ENCODE measurements at regions not wholly inside any gene's neighbourhood (a gene's known extent, or its start where the extent isn't known, plus 50 kb on each side); places are given as distances from the start of the nearest gene placed in this dataset.
"Not testable (repeated sequence)": the region's sequence is repeated elsewhere in the genome, so short reads cannot be mapped to it uniquely, and the experiment has no call there.

DNA sequence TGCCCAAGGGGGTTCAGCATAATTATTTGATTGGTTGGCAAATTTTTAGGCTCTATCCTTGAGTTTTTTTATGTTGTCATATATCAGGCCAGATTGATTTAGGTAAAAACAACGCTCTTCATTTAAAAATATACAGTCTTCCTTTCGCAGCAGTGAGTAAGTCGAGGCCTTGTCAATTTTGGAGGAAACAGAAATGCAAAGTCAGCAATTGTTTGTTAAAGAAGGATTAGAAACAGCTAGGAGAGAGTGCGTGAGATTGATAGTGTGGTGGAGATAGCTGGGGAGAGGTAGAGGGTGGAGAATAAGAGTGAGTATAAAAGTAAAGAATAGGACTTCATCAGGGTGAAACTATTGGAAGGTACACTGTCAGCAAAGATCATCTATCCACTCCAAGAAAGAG, 830.8 kb downstream of the LUZP2 start:
- DNase-seq = no peak

DNA sequence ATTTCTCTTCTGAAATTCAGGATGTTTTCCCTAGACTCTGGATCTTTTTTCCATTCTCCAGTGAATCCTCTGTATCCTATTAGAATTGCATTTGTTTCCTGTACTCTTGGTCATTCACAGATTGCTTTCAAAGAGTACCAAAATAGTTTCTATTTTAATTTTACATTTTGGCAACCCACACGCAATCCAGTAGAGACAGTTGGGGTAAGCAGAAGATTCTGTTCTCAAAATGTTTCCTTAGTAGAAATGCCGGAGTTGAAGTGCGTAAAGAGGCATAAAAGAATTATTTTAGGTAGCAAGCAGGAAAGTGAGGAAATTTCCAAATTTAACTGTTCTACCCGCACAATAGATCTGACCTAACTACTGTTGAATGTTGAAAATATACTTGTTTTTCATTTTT, 842.4 kb downstream of the LUZP2 start:
- DNase-seq = no peak

DNA sequence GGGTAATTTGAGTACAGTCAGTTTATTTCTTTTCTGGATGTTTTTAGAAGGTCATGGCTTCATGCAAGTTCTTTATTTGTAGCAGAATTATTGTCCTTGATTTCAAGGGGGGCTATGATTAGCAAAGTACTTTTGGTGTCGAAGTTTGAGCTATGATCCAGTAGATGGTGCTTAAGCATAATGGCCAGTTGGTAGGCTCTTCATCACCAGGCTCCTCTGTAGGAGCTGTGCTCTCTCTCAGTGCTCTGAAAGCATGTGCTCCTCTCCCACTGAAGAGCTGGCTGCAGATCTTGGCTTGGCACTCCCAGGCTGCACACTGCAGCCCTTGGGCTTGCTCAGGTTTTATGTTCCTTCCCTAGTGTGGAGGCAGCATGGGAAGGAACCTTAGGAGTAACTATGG, 852.7 kb downstream of the LUZP2 start:
- DNase-seq = no peak

DNA sequence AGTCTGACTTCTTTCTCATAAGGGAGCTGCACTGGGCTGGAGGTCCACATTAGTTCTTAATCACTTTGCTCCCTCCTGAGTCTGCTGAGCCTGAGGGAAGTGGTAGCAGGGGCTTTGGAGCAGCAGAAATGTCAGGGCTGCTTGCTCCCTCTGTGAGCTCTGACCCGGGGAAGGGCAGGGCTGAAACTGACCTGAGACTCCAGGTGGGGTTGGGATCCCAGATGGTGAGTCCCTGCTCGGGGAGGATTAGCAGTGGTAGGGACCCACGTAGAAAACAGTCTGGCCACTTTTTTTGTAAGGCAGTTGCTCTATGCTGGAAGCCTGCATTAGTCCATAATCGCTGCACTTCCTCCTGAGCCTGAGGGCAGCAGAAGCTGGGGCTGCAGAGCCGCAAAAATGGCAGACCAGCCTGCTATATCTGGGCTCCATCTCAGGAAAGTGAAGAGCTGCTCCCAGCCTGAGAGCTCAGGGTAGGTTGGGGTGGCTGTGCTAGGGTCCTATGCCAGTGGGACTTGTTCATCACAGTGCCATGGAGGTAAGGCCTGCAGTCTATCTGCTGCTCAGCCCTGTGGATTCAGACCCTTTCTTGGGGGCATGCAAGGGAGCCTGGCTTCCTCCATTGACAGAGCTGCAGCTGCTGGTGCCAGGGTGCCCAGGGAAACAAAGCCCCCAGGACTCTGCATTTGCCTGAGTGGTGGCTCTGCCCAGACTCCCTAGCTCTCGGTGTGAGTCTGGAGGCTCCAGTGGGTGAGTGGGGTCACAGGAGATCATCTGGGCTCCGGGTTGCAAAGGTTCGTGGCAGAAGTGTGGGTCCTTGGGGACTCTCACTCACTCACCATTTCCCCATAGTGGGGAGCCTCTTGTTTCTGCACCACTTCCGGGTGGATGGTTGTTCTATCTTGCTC, 854.3 kb downstream of the LUZP2 start:
- DNase-seq = no peak

DNA sequence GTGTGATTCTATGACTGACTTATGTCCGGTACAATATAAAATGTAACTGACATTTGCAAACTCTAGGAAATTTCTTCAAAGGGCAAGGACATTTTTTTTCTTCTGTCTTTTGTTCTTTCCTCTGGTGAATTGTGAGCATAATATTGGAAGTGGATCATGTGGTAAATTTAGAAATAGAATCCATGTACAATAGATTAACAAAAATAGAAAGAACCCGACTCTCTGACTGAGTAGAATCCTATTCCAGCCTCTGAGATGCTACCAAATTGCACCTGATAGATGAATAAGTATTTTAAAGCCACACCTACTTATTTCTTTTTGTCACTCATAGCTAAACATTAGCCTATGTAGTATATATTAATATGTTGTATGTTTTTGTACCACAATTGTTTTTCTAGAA, 860.3 kb downstream of the LUZP2 start:
- DNase-seq = no peak

DNA sequence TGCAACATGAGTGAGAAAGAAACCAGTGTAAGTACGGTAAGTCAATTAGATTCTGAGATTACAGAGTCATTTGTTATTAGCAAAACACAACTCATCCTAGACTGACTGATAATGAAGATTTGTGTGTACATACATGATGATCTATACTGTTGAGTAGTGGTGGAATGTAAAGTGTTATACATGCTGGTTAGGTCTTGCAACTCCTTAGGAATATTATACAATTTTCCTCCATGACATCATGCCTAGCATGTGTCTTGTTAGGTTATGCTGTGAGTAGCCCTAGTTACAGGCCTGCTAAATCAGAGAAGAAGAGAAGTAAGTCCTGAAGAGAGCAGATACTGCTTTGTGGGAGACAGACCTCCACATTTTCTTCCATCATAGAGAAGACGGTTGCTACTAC, 880.6 kb downstream of the LUZP2 start:
- DNase-seq = no peak

DNA sequence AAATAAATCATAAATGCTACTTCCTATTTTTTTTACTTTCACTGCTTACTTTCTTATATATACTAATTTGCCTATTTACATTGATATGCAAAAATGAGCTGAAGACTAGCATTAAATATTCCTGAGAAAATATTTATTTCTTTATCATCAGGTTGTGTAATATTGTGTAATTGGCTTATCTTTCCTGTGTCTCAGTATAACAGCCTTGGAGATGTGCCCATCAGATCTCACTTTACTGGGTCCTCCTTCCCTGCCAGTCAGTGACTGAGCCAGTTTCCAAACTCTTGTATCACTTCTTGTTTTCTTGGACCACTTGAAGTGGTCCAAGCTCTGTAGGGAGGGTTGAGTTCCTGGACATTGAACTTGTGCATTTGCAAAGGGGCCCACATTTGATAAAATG, 900.0 kb downstream of the LUZP2 start:
- no peak for DNase-seq

DNA sequence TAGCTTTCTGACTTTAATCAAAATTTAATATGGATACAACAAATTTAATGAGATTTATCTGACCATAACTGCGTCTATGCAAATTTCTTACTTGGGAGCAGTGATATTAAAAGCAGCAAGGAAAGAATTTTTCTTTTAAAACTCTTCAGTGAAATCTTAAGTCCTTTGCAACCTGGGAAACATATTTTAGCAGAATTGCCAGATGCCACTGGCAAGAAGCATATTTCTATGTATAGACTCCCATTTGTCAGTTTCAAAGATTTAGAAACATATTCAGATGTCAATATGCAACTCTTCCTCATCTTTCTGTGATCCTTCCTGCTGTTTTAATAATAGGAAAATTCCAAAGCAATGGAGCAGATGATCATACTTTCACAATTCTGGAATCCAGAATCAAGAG, 911.3 kb downstream of the LUZP2 start:
- DNase-seq = no peak

DNA sequence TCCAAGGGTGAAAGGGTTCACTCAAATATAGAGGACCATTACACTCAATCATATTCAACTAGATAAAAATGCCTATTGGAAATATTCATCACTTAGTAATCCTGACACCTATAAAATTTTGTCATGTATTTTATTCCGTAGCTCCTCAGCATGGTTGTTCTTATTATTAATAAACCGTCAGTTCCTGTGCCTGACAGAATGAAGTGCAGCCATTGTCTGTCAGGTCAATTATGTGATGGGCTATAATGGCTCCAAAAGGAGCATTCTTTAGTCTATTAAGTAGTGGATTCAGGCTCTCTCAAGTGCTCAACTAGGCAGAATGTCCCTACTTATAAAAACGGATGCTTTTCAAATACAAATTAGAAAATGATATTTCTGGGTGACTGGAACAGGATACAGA, 916.1 kb upstream of the ANO3 start:
- no peak for DNase-seq

DNA sequence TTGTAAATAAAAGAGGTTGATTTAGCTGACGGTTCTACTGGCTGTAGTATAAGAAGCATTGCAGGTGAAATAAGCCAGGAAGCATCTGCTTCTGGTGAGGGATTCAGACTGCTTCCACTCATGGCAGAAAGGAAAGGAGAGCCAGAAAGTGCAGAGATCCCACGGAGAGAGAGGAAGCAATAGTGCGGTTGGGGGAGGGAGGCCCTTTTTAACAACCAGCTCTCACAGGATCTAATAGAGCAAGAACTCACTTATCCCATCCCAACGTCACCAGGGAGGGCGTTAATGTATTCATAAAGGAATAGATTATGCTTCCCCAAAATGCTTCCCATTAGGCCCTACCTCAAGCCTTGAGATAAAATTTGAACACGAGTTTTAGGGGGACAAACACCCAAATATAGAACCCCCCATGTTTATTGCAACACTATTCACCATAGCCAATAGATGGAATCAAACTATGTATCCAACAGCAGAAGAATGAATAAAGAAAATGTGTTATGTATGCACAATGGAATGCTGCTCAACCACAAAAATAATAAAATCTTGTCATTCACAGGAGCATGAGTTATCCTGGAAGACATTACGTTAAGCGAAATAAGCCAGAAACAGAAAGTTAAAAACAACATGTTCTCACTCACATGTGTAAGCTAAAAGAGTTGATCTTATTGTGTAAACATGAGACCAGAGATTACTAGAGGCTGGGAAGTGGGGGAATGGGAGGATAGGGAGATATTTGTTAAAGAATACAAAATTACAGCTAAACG, 908.3 kb upstream of the ANO3 start:
- no peak for DNase-seq

DNA sequence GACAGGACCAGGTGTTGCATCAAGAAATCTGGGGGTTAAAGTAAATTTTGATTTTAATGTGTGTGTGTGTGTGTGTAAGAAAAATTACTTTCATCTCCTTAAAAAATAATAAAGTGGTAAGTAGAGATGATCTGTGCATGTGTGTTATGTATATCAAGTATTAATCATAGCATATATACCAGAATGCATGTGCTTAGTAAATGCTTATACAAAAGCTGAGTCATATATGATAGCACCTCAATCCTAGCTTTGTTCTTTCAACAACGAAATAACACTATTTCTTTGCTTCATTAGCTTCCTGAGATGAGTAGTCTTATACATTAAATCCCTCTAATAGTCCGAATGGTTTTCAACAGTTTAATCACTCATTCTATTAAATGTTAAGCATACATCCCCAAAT, 899.6 kb upstream of the ANO3 start:
- no peak for DNase-seq

DNA sequence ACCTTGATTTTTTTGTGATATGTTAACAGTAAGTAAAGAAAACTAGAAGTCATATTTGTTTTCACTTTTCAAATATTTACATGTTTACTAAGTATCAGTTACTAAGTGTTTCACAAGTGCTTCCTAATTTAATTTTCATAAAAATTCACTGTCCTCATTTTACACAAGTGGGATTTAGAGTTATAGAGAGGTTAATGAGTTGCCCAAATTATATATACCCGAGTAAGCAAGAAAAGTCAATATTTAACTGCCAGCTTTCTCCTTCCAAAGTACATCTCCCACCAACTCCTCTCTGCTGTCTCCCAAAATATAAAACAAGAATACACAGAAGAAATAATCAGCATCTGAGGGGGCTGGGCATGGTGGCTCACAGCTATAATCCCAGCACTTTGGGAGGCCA, 896.7 kb upstream of the ANO3 start:
- DNase-seq = no peak

DNA sequence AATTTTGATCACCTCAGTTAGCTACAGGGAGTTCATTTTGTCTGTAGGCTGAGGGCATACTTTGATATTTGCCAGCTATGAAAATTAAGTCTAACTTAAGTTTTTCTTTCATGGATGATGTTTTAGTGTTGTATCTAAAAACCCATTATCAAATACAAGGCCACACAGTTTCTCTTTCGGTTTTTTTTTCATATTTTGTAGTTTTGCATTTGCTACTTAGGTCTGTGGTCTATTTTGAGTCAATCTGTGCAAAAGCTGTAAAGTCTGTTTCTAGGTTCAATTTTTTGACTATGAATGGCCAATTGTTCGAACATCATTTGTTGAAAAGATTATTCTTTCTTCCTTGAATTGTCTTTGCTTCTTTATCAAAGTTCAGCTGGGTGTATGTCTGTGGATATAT, 895.6 kb upstream of the ANO3 start:
- DNase-seq = no peak

DNA sequence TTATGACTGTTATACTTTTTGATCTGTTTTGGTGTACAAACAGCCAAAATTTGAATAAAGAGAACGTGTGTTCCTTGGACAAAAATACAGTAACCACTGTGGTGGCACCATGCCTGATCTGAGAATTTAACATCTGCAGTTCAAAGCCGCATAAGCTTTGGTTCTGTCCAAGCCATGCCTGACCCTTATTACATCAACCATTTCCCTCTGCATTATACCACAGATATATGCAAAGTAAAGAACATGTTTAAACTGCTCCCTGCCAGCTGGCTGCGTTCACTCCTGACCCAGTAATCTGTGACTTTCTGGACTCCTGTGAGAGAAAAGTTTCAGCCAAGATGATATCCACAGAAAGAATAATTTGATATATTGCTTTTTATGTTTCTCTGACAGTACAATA, 890.5 kb upstream of the ANO3 start:
- DNase-seq = no peak

DNA sequence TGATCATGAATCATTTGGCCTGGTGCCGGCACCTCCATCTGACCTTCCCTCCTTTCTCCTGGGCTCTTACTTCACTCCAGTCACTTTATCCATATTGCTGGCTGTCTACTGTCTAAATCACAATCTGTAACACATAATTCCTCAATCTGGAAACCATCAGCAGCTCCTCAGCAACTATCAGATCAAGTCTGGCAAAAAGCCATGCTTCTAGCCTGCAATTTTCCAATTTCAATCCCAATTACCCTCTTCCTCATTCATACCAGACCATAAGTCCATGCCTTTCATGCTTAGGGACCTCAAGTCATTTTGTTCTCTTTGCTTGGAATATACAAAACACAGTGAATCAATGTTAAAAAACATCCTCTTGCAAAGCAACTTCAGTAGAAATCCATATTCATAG, 882.8 kb upstream of the ANO3 start:
- DNase-seq = no peak

DNA sequence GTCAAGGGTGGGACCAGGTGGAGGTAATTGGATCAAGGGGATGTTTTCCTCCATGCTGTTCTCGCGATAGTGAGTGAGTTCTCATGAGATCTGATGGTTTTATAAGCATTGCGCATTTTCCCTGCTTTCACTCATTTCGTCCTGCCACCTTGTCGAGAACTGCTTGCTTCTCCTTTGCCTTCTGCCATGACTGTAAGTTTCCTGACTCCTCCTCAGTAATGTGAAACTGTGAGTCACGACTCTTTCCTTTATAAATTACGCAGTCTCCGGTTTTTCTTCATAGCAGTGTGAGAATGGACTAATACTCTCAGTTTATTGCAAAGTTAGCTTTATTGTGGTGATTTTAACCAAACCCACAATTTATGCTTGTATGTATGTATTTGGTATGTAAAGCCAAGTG, 878.5 kb upstream of the ANO3 start:
- no peak for DNase-seq

DNA sequence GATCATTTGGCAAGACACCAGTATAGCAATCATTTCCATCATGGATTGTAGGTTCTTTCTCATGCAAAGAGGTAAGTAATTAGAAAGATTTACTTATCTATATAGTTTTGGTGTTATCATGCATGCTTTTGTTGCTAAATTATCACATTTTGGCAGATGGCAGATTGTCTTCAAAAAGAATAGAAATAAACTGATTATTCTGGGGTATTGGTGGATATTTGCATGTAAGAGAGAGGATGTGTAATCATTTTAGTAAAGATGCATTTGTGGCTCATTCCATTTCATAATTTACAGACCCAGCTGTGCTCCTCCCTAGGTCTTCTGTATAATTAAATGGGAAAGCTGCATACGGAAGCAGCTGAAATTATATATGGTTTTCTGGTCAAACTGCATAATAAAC, 875.7 kb upstream of the ANO3 start:
- no peak for DNase-seq

DNA sequence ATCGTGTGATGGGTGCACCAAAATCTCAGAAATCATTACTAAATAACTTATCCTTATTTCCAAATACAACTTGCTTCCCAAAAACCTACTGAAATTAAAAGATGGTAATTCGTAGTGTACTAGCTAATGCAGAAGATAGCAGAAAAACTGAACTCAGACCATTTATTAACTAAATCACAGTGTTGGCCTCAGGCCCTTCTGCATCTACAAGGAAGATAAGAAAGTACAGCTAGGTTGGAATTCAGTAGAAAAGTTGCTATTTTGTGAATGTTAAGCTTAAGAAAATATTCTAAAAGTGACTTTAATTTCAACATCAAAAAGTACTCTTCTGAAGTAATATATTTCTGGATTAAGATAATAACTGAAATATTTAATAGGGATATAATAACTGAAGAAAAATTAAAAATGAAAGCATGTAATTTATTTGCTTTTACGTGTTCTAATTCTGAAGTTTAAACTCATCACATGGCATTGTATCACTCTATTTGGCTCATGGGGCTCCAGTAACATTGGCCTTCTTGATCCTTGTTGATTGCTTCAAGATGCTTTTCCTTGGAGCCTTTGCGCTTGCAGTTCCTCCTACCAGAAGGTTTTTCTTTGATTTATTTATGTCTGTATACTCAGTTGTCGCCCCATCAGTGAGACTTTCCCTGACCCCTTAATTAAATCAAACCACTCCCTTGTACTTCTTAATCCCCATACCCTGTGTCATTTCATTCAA, 847.9 kb upstream of the ANO3 start:
- no peak for DNase-seq

DNA sequence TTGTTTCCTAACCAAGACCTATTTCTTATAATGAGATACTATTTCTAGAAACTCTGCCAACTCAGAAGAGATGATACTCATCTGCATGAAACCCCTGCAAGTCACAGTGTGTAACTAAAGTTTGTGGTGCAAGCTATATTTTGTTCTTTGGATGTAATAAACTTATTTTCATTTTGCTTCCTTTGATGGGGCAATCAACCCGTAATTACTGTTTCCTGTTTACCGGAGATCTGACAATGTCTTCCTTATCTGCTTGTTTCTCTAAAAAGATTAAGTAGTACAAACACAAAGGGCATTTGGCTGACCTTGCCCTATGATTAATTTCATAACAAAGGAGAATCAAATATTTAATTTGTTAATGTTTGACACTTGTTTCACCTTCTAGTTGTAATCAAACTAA, 846.6 kb upstream of the ANO3 start:
- no peak for DNase-seq

DNA sequence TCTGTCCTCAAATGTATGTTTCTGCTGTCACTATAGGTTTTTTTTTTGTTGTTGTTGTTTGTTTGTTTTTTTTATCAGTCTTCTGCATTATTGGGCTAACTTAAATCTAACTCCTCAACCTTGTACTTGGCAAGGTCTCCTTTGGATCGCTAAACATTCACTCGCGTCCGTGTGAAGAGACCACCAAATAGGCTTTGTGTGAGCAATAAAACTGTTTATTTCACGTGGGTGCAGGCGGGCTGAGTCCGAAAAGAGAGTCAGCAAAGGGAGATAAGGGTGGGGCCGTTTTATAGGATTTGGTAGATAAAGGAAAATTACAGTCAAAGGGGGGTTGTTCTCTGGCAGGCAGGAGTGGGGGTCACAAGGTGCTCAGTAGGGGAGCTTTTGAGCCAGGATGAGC, 845.6 kb upstream of the ANO3 start:
- DNase-seq = not testable (repeated sequence)

DNA sequence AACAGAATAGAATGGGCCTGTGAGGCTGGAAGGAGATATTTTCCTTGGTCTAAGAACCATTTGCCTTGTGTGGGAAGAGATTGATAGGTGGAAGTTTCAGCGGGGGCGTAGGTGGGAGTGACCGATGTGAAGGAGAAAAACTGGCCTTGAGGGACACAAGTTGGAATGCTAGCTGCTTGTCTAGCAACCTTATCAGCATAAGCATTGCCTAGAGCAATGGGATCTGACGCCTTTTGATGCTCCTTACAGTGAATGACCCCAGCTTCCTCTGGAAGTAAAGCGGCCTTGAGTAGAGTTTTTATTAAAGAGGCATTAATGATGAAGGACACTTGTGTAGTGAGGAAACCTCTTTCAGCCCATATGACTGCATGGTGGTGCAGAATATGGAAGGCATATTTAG, 843.8 kb upstream of the ANO3 start:
- DNase-seq = not testable (repeated sequence)

DNA sequence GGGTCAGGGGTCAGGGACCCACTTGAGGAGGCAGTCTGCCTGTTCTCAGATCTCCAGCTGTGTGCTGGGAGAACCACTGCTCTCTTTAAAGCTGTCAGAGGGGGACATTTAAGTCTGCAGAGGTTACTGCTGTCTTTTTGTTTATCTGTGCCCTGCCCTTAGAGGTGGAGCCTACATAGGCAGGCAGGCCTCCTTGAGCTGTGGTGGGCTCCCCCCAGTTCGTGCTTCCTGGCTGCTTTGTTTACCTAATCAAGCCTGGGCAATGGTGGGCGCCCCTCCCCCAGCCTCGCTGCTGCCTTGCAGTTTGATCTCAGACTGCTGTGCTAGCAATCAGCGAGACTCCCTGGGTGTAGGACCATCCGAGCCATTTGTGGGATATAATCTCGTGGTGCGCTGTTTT, 830.5 kb upstream of the ANO3 start:
- not testable (repeated sequence) for DNase-seq

DNA sequence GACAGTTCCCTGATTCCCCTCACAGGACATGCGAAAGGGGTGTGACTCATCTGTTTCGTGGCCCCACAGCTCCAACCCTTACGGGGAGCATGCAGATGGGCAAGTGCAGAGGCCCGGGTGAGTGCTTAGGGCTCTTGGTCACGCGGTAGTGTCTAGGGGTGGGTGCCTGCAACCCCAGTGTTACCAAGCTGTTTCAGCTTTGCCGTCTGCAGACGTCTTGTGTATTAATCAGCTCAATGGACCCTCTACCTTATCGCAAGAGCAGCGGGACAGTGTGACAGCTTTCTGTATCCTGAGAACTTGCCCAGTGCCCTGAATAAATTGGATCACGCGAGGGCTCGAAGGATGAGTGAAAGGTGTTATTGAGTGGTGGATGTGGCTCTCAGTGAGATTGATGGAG, 816.4 kb upstream of the ANO3 start:
- no peak for DNase-seq

DNA sequence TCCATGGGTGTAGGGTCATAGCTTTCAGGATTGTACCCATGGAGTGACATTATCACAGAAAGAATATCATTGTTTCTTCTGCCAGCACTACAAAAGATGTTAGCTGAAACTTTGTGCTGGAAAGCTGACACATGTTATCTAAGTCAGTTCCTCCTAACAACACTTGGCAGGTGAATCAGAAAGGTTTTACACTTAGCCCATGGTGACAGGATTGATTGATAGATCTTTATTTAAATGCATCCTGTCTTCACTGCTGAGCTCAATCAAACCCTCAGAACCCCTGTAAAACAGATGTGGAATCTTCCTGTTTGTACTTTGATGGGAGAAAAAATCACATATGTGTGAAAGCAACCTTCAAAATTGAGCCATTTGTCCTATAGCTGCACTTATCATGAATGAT, 811.5 kb upstream of the ANO3 start:
- no peak for DNase-seq

All from suppressor macrophage treated with lipopolysaccharide for 4 hours (primary cell).